Choroid plexus epithelial cell (primary cell): ENCODE measurements at regions not wholly inside any gene's neighbourhood (a gene's known extent, or its start where the extent isn't known, plus 50 kb on each side); places are given as distances from the start of the nearest gene placed in this dataset.
"Not testable (repeated sequence)": the region's sequence is repeated elsewhere in the genome, so short reads cannot be mapped to it uniquely, and the experiment has no call there.

Source experiments
- DNase-seq: peaks from one replicate; pipeline ENCODE4 v3.0.0-alpha.2; 2010; ENCODE audit warnings: low read depth
- H3K4me3 ChIP-seq: 2 replicates; pipeline ENCODE4 v1.5.1; 2011; ENCODE audit warnings: low read depth, mild to moderate bottlenecking, control low read depth, low read length, moderate library complexity
- TF ChIP-seq, protein P1 (sequence below): conservative IDR thresholded peaks from 2 replicates; pipeline ENCODE4 v1.5.1; 2011; ENCODE audit warnings: low read depth, mild to moderate bottlenecking, control low read depth, inconsistent platforms, low read length, moderate library complexity

DNA sequence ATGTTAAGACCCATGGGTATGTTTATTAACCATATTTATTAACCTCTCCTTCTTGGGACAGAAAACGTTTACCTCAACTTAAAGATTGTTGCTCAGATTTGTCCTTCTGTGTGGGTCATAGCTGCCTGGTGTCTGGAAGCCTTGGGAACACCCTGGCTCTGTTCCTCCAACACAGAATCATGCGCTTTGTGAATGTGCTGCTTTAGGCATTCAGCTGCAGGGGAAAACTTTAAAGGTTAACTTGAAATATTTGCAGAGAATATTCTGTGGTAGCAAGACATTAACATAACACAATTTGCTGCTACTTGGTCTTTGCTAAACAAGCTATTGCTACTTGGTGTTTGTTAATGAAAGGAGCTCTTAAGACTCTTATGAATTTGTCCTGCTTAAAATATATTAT is 50.5 kb upstream of the THOC3 start:
- H3K4me3 ChIP-seq, DNase-seq: not testable (repeated sequence)

DNA sequence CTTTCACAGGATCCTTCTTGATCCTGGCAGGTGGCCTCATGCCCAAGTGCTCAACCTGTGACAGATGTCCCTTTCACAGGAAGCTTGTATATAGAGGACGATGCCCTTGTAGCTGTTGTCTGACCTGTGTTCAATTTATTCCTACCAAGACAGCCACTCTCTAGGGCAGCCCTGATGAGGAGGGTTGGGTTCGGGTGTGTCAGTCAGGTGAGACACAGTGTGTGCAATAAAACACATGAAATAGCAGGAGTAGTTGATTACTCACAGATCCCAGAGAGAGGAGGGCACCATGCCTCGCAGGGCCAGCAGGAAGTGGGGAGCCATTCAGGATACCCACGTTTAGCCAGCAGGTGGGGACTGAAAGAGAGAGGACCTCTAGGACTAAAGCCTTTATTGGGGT is 52.7 kb upstream of the THOC3 start:
- not testable (repeated sequence) for DNase-seq

DNA sequence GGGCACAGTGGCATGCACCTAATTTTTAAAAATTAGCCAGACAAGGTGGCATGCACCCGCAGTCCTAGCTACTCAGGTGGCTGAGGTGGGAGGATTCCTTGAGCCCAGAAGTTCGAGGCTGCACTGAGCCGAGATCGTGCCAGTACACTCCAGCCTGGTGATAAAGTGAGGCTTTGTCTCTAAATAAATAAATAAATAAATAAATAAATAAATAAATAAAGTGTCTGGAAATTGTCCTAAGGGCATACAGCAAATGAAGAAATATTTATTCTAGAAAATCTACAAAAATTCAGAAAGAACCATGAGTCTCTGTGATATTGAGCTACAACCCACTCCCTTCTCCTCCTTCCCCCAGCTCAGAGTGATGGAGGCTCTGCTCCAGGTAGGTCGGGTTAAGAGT is 55.4 kb upstream of the THOC3 start:
- not testable (repeated sequence) for DNase-seq, H3K4me3 ChIP-seq

More for the DNA sequence above, 52.7 kb upstream of the THOC3 start:
- not testable (repeated sequence) for H3K4me3 ChIP-seq

DNA sequence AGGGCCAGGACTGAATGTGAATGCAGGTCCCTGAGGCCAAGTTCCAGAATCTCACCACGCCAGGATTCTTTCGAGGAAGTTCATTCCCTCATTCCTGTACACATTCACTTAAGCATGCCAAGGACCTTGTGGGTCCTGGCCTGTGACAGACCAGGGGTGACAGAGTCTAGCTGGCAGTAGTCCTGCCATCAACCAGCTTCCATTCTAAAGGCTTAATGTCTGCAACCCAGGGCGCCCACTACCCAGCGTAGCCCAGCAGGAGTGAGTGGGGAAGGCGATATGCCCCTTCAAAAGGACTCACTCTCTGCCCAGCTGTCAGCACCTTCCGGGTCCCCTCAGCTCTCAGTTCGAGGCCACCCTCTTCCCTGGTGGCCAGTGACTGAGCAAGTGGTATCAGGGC is 61.3 kb upstream of the THOC3 start:
- not testable (repeated sequence) for DNase-seq, H3K4me3 ChIP-seq

DNA sequence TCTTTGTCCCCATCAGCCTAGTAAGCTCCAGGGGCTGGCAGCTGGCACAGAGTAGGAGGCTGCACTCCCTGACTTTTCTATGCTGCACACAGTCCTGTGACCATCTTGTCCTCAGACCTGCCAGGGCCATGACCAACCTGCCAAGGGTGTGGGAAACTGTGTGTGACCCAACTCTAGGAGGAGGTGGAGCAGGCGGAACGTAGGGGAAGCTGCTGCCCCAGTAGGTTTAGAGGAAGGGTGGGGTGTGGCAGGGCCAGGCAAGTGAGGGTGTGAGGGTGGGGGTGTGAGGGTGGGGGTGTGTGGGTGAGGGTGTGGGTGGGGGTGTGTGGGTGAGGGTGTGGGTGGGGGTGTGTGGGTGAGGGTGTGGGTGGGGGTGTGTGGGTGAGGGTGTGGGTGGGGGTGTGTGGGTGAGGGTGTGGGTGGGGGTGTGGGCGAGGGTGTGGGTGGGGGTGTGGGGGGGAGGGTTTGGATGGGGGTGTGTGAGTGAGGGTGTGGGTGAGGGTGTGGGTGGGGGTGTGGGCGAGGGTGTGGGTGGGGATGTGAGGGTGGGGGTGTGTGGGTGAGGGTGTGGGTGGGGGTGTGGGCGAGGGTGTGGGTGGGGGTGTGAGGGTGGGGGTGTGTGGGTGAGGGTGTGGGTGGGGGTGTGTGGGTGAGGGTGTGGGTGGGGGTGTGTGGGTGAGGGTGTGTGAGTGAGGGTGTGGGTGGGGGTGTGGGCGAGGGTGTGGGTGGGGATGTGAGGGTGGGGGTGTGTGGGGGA is 62.4 kb upstream of the THOC3 start:
- not testable (repeated sequence) for H3K4me3 ChIP-seq, DNase-seq

DNA sequence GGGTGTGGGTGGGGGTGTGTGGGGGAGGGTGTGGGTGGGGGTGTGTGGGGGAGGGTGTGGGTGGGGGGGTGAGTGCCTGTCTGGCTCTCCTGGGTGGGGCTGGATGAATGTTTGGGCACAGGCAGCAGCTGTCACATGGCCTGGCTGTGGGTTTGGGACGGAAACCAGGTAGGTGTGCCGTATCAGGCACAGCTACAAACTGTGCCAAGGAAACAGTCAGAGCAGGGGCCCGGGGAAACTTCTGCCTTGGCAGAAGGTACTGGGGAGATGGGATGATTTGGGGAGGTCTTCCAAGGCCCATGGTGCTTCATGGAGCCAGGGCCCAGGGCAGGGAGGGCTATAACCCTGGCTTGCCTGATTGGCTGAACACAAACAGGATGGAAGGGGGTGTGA is 63.0 kb upstream of the THOC3 start:
- DNase-seq, H3K4me3 ChIP-seq: not testable (repeated sequence)

DNA sequence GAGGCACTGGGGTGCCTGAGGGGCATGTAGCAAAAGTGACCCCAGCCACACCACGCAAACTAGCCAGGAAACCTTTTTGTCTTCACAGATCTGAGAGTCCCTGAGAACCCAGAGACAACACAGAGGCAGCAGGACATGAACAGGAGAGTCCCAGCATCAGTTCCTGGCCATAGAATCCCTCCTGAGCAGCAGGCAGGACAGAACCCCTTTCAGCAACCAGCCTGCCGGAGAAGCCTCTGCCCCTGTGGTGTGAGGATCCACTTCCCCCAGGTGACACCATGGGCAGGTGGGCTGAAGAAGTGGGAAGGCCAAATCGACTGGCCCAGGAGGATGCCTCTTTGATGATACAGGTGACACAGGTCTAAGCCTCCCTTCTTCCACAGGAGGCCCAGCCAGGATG is 65.1 kb upstream of the THOC3 start:
- not testable (repeated sequence) for H3K4me3 ChIP-seq, DNase-seq

DNA sequence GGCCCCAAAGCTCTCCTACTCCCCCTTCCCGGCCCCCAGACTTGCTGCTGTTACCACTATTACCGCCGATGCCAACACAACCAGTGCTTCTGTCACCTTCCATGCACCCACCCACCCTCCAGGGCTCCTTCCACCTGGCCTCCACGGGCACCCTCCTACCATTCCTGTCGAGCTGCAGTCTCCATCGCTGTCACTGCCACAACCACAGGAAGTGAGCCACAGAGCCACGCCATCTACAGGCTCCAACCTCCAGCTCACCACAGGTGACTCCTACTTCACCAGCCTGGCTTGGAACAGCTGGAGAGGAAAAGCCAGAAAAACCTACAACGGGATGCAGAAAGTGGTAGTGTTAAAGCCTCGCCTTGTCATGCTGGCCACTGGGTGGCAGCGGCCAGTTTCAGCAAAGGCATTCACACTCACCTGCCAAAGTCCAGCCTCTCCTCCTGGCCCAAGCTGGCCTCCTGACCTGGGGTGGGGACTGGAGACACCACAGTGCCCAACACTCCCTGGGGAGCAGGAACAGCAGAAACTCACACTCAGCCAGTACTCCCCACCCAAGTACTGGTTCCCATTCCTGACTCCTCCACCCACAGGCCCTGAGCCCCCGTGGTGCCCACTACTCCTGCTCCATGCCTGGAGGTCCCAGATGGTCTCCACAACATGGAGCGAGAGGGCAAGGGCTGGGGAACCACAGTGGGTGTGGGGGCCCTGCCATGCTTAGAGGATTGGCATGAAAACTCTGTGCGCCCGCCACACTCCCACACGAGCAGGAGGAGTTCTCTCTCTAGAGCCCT is 66.5 kb upstream of the THOC3 start:
- H3K4me3 ChIP-seq, DNase-seq: not testable (repeated sequence)
- TF ChIP-seq, protein P1, sequence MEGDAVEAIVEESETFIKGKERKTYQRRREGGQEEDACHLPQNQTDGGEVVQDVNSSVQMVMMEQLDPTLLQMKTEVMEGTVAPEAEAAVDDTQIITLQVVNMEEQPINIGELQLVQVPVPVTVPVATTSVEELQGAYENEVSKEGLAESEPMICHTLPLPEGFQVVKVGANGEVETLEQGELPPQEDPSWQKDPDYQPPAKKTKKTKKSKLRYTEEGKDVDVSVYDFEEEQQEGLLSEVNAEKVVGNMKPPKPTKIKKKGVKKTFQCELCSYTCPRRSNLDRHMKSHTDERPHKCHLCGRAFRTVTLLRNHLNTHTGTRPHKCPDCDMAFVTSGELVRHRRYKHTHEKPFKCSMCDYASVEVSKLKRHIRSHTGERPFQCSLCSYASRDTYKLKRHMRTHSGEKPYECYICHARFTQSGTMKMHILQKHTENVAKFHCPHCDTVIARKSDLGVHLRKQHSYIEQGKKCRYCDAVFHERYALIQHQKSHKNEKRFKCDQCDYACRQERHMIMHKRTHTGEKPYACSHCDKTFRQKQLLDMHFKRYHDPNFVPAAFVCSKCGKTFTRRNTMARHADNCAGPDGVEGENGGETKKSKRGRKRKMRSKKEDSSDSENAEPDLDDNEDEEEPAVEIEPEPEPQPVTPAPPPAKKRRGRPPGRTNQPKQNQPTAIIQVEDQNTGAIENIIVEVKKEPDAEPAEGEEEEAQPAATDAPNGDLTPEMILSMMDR, result peak; percentile 4

DNA sequence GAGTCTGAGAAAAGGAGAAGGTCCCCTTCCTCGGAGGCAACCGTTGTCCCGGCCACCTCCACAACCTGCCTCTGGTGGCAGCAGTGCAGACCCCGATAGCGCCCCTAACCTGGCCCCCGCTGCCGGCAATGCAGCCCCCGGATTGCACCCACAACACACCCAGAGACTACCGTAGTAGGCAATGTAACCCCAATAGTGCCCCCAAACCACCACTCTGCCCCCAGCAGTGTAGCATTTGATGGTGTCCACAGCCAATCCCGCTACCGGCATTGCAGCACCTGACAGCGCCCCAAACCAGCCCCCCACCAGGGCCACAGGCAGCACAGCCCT is 67.1 kb upstream of the THOC3 start:
- H3K4me3 ChIP-seq, DNase-seq: not testable (repeated sequence)

DNA sequence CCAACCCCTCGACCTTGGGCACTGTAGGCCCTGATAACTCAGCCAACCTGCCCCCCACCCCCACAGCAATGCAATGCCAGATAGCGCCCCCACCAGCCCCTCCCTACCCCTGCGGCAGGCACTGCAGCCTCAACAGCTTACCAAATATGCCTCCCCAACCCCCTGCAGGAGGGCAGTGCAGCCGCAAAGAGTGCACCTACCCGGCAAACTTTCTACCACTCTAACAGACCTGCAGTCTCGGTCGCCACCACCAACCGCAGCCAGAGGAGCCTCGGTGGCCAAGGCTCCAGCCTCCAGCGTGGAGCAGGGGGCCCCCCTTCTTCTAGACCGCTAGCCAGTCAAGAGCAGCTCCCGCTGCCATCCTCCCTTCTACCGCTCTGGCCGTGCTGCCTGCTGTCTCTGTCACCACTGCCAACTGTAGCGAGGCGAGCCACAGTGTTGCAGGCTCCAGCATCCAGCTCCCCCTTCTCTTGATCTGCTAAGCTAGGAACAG is 67.7 kb upstream of the THOC3 start:
- not testable (repeated sequence) for DNase-seq

DNA sequence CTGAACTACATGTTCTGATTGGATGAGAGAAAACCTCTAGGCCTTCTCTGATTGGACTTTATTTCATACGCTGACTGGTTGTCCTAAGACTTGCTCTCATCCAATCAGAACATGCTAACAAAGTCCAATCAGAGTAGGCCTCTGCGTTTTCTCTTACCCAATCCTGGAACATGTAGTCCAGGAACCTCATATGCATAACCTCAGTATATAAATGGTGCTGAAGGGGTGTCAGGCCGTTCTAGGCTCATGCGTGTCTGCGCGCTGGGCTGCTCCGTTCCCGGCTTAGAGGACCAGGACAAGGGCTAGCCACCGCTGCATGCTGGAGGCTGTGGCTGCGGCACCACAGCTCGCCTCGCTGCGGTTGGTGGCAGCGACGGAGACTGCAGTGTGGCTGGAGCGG is 68.3 kb upstream of the THOC3 start:
- not testable (repeated sequence) for DNase-seq, H3K4me3 ChIP-seq

More for the DNA sequence above, 67.7 kb upstream of the THOC3 start:
- not testable (repeated sequence) for H3K4me3 ChIP-seq

DNA sequence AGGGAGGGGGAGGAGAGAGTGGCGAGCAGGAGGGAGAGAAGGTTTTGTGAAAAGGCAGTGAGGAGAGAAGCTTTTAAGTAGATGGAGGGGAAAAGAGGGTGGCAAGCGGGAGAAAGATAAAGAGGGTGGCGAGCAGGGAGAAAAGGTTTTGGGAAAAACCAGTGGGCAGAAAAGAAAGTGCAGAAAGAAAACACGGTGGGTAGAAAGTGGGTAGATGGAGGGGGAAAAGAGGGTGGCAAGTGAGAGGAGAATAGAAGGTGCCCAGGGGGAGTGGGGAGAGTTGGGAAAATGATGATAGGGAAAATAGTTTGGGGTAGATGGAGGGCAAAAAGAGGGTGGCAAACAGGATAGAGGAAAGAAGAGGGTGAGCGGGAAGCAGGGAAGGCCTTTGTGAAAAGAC is 69.1 kb upstream of the THOC3 start:
- H3K4me3 ChIP-seq, DNase-seq: not testable (repeated sequence)

DNA sequence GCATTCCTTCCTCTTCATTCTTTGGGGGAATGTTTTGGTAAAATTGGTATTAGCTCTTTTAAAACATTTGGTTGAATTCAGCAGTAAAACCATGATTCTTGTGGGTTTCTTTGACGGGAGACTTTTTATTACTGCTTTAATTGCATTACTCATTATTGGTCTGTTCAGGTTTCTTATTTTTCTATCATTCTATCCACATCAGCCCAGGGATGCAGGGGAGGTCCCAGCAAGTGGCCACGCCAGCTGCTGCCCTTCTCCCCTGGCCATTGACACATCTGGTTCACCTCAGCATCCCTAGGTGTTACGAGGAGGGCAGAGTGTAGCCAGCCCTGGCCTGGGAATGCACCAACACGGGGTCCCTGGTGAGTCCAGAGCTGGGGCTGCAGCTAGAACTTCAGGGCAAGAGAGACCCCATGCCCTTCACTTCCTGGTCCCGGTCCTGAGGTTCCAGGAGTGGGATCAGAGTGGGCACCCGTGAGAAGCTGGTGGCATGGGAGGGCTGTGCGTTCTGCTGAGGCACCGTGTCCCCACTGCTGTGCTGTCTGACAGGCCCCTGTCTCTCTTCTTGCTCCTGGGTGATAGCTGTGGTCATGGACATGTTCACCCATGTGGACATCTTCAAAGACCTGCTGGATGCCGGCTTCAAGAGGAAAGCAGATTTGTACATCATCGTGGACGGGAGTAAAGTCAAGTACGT is 72.1 kb upstream of the THOC3 start:
- H3K4me3 ChIP-seq, DNase-seq: not testable (repeated sequence)

DNA sequence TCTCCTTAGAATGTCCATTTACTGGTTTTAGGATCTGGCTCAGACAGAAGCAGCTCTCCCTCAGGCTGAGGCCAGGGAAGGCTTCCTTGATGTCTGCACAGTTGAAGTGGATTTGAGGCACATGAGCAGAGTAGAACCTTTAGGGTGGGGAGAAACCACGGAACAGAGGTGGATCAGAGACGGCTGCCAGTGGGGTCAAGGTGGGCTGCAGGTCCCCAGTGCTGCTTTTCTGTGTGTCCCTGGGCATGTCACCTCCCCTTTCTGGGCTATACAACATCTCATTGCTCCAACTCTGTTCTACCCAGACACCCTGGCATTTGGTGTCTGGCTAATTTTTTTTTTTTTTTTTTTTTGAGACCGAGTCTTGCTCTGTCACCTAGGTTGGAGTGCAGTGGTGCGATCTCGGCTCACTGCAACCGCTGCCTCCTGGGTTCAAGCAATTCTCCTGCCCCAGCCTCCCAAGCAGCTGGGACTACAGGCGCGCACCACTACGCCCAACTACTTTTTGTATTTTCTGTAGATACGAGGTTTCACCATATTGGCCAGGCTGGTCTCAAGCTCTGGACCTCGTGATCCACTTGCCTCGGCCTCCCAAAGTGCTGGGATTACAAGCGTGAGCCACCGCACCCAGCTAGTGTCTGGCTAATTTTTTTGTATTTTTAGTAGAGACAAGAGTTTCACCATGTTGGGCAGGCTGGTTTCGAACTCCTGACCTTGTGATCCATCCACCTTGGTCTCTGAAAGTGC is 73.3 kb upstream of the THOC3 start:
- not testable (repeated sequence) for DNase-seq

DNA sequence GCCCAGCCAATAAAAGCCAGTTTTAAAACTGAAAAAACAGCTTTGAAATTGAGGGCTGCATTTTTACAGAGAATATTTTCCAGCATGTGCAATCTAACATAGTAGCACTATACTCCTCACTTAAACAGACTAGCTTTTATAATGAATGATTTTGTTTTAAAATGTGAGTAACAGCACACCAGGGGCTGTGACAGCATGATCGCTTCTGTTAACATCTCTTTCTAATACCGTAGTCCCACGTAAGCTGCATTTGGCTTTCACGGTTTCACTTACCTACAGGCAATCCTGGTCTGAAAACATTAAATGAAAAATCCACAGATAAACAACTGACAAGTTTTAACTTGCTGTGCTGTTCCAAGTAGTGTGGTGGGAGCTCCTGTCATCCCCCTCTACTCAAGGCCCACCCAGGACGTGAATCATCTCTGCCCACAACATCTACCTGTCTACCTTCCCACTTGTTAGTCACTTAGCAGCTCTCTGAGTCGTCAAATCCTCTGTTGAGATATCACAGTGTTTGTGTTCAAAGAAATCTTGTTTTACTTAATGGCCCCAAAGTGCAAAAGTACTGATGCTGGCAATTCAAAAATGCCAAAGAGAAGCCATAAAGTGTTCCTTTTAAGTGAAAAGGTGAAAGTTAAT is 74.0 kb upstream of the THOC3 start:
- DNase-seq, result not testable (repeated sequence)

More for the DNA sequence above, 73.3 kb upstream of the THOC3 start:
- H3K4me3 ChIP-seq, result not testable (repeated sequence)

DNA sequence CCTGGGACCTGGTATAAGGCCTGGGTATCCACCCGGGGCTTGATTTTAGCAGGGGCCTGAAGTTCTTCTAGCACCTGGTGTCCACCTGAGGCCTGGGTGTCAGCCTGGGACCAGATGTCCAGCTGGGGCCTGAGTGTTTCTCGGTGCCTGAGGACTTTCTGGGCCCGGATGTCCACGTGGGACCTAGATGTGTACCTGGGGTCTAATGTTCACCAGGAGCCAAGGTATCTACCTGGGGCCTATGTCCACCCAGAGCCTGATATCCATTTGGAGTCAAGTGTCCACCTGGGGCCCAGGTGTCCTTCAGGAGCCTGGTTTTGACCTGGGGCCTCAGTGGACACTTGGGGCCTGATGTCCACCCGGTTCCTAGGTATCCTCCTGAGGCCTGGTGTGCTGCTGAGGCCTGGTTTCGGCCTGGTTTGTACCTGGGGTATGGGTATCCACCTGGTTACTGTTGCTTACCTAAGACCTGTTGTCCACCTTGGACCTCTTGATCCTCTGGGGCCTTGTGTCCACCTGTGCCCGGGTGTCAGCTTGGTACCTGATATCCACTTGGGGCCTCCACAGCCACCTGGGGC is 75.2 kb upstream of the THOC3 start:
- not testable (repeated sequence) for DNase-seq

More for the DNA sequence above, 74.0 kb upstream of the THOC3 start:
- not testable (repeated sequence) for H3K4me3 ChIP-seq

DNA sequence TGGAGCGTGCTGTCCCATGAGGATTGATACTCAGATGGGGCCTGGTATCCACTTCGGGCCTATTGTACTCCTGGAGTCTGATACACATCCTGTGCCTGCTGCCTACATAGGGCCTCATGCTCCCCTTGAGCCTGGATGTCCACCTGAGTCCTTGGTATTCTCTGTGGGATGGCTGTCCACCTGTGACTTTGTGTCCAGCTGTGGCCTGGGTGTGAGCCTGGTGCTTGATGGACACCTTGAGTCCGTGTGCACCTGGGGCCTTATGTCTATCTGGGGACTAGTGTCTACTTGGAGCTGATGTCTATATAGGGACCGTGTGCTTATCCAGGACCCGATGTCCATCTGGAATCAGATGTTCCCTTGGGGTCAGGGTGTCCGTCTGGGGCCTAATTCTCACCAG is 75.9 kb upstream of the THOC3 start:
- not testable (repeated sequence) for H3K4me3 ChIP-seq, DNase-seq

More for the DNA sequence above, 75.2 kb upstream of the THOC3 start:
- not testable (repeated sequence) for H3K4me3 ChIP-seq
